CD4-positive, CD25-positive, alpha-beta regulatory T cell (primary cell): ENCODE measurements at regions not wholly inside any gene's neighbourhood (a gene's known extent, or its start where the extent isn't known, plus 50 kb on each side); places are given as distances from the start of the nearest gene placed in this dataset.

Experiments
- ATAC-seq, 2 donors: fragments of 150-1000 bp; cut with Tn5 transposase; one replicate each; pipeline ENCODE4 v1.10.0; 2021; ENCODE audit warnings: low read depth in 2 of 2, moderate number of reproducible peaks in 2 of 2, moderate library complexity in 1 of 2
- DNase-seq, 3 donors: peaks; one replicate each; pipeline versions ENCODE4 v3.0.0 to v3.0.0-alpha.2; 2012 to 2022; ENCODE audit warnings: mixed read lengths in 1 of 3
- H3K27ac ChIP-seq: one replicate; pipeline ENCODE4 v1.7.0; 2013; ENCODE audit warnings: mild to moderate bottlenecking, low read length; ENCODE audit not compliant: insufficient read depth, poor library complexity, severe bottlenecking
- H3K27me3 ChIP-seq: one replicate; pipeline ENCODE4 v1.7.0; 2013; ENCODE audit warnings: low read length; ENCODE audit not compliant: control insufficient read depth, insufficient read depth
- H3K36me3 ChIP-seq: one replicate; pipeline ENCODE4 v1.7.0; 2013; ENCODE audit warnings: mild to moderate bottlenecking, low read length, moderate library complexity; ENCODE audit not compliant: control insufficient read depth, insufficient read depth
- H3K4me1 ChIP-seq: 2 replicates; pipeline ENCODE4 v1.7.0; 2013; ENCODE audit warnings: mild to moderate bottlenecking, low read length; ENCODE audit not compliant: insufficient read depth, control insufficient read depth, poor library complexity, severe bottlenecking
- H3K4me3 ChIP-seq: one replicate; pipeline ENCODE4 v1.7.0; 2013; ENCODE audit warnings: low read depth, mild to moderate bottlenecking, low read length, moderate library complexity
- H3K9me3 ChIP-seq, 2 experiments: 1 replicate in 1 of 2; 2 replicates in 1 of 2; pipeline ENCODE4 v1.7.0; 2013; ENCODE audit warnings: low read length in 2 of 2, mild to moderate bottlenecking in 1 of 2, moderate library complexity in 1 of 2; ENCODE audit not compliant: control insufficient read depth in 2 of 2
- H3K27ac Mint-ChIP-seq, 3 donors: one replicate each; pipeline ENCODE4 v1.8.0; 2020 to 2022; ENCODE audit warnings: mild to moderate bottlenecking in 3 of 3, mixed read lengths in 3 of 3, moderate library complexity in 2 of 3
- H3K27me3 Mint-ChIP-seq: one replicate; pipeline ENCODE4 v1.8.0; 2022; ENCODE audit warnings: mild to moderate bottlenecking, mixed read lengths
- H3K36me3 Mint-ChIP-seq: one replicate; pipeline ENCODE4 v1.8.0; 2020; ENCODE audit warnings: mixed read lengths
- H3K4me1 Mint-ChIP-seq, 4 donors: one replicate each; pipeline ENCODE4 v1.8.0; 2020 to 2022; ENCODE audit warnings: mixed read lengths in 4 of 4, mild to moderate bottlenecking in 1 of 4
- H3K4me3 Mint-ChIP-seq, 4 donors: one replicate each; pipeline ENCODE4 v1.8.0; 2020 to 2022; ENCODE audit warnings: mild to moderate bottlenecking in 4 of 4, mixed read lengths in 4 of 4, moderate library complexity in 3 of 4
- H3K9me3 Mint-ChIP-seq, 7 donors: one replicate each; pipeline ENCODE4 v1.8.0; 2020 to 2022; ENCODE audit warnings: mixed read lengths in 7 of 7, mild to moderate bottlenecking in 3 of 7, moderate library complexity in 2 of 7

DNA sequence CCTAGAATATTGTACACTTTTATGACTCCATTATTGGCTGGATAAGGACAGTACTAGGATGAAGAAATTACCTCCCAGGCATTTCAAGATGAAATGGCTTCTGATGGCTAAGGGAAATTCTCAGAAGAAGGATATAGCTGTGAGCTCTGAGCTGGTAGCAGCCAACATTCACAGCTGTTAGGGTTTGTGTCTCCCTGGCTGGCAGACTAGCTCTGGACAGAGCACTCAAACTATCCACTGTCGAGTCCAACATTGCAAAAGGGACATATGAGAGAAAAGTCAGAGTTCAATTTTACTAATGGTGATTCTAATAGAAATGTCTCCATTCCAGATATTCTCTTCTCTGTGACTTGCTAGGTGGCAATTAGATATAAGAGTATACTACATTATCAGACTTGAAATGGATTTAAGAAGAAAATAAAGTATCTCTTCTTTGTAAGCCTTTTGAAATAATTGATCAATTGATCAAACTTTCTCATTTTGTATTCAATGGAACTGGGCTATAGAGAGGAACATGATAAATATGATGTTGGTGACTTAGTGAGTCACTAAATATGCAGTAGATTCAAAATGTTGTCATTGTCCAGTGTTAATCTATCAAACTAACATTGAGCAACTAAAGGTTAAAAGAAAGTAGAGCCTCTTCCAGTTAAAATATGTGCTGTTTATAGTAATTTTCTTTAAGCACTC lies 1920.3 kb downstream of the SUCLG1 start:
- no peaks in the 10 kb centered on the region for H3K36me3 Mint-ChIP-seq
- no peaks in the 10 kb centered on the region for H3K27me3 ChIP-seq
- no peak overlapping the region for H3K4me3 ChIP-seq
- no peaks in the 10 kb centered on the region for H3K36me3 ChIP-seq
- ATAC-seq (no peak), DNase-seq (no peak)
- no peak overlapping the region for H3K27ac ChIP-seq
- H3K4me1 Mint-ChIP-seq: no peaks in the 10 kb centered on the region
- H3K27me3 Mint-ChIP-seq: no peaks in the 10 kb centered on the region
- no peak overlapping the region for H3K4me3 Mint-ChIP-seq
- H3K9me3 ChIP-seq: peaks cover 0 to 10% of the 10 kb centered on the region in 2 experiments
- peaks cover 0 to 17% (median 4%) of the 10 kb centered on the region in 7 donors for H3K9me3 Mint-ChIP-seq
- no peak overlapping the region for H3K27ac Mint-ChIP-seq
- H3K4me1 ChIP-seq: no peaks in the 10 kb centered on the region

GRCh38 chr2:82528288-82528687 lies 1930.8 kb downstream of the SUCLG1 start:
- Mint-ChIP-seq H3K36me3 (no peaks in the 10 kb centered on the region), H3K4me3 (no peak overlapping the region), H3K9me3 (peaks cover 0 to 28% (median 7%) of the 10 kb centered on the region in 7 donors), H3K27me3 (no peaks in the 10 kb centered on the region), H3K27ac (no peak overlapping the region), H3K4me1 (no peaks in the 10 kb centered on the region)
- no peak overlapping the region for H3K27ac ChIP-seq
- no peaks in the 10 kb centered on the region for H3K27me3 ChIP-seq
- no peak for ATAC-seq
- no peaks in the 10 kb centered on the region for H3K4me1 ChIP-seq
- DNase-seq: no peak
- no peaks in the 10 kb centered on the region for H3K36me3 ChIP-seq
- H3K4me3 ChIP-seq: no peak overlapping the region
- H3K9me3 ChIP-seq: peaks cover 1 to 3% of the 10 kb centered on the region in 2 experiments

GRCh38 chr2:82527124-82527523 lies 1932.0 kb downstream of the SUCLG1 start:
- Histone ChIP-seq H3K4me3 (no peak overlapping the region), H3K27ac (no peak overlapping the region), H3K36me3 (no peaks in the 10 kb centered on the region), H3K4me1 (no peaks in the 10 kb centered on the region), H3K9me3 (peaks cover 1 to 3% of the 10 kb centered on the region in 2 experiments), H3K27me3 (no peaks in the 10 kb centered on the region)
- H3K4me3 Mint-ChIP-seq: no peak overlapping the region
- H3K9me3 Mint-ChIP-seq: peaks cover 0 to 27% (median 9%) of the 10 kb centered on the region in 7 donors
- H3K36me3 Mint-ChIP-seq: no peaks in the 10 kb centered on the region
- H3K27ac Mint-ChIP-seq: no peak overlapping the region
- DNase-seq (peak in 1 of 3 donors; percentile 28), ATAC-seq (no peak)
- H3K4me1 Mint-ChIP-seq: no peaks in the 10 kb centered on the region
- H3K27me3 Mint-ChIP-seq: no peaks in the 10 kb centered on the region

DNA sequence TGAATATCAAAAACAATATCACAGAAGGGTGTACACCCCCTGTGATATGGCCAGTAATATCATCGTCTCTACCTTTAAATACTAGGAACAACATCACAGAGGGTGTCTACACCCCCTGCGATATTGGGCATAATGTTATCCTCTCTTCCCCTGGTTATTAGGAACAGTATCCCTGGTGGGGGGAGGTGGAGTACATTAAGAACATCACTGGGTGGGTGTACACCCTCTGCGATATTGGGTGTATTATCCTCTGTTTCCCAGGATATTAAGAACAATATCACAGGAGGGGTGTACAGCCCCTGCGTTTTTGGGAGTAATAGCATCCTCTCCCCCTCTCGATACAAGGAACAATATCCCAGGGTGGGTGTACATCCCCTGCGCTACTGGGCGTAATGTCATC lies 1932.8 kb downstream of the SUCLG1 start:
- H3K27ac ChIP-seq: no peak overlapping the region
- Mint-ChIP-seq H3K27me3 (no peaks in the 10 kb centered on the region), H3K4me1 (no peaks in the 10 kb centered on the region), H3K9me3 (peaks cover 0 to 32% (median 9%) of the 10 kb centered on the region in 7 donors), H3K4me3 (no peak overlapping the region), H3K27ac (no peak overlapping the region), H3K36me3 (no peaks in the 10 kb centered on the region)
- no peak overlapping the region for H3K4me3 ChIP-seq
- no peaks in the 10 kb centered on the region for H3K27me3 ChIP-seq
- no peaks in the 10 kb centered on the region for H3K4me1 ChIP-seq
- ATAC-seq: no peak
- peaks cover 1 to 3% of the 10 kb centered on the region in 2 experiments for H3K9me3 ChIP-seq
- no peaks in the 10 kb centered on the region for H3K36me3 ChIP-seq
- DNase-seq: peak in 1 of 3 donors; percentile 18

GRCh38 chr2:82525744-82526143 lies 1933.3 kb downstream of the SUCLG1 start:
- no peak overlapping the region for H3K27ac Mint-ChIP-seq
- H3K4me1 ChIP-seq: no peaks in the 10 kb centered on the region
- no peak for ATAC-seq

GRCh38 chr2:82524826-82525225 lies 1934.3 kb downstream of the SUCLG1 start:
- Mint-ChIP-seq H3K9me3 (peaks cover 0 to 24% (median 7%) of the 10 kb centered on the region in 7 donors), H3K36me3 (no peaks in the 10 kb centered on the region), H3K27ac (no peak overlapping the region), H3K4me1 (no peaks in the 10 kb centered on the region), H3K4me3 (no peak overlapping the region), H3K27me3 (no peaks in the 10 kb centered on the region)
- Histone ChIP-seq H3K4me1 (no peaks in the 10 kb centered on the region), H3K36me3 (no peaks in the 10 kb centered on the region), H3K9me3 (peaks cover 1 to 3% of the 10 kb centered on the region in 2 experiments), H3K27ac (no peak overlapping the region), H3K27me3 (no peaks in the 10 kb centered on the region), H3K4me3 (no peak overlapping the region)
- DNase-seq (no peak), ATAC-seq (no peak)

More at GRCh38 chr2:82525744-82526143, 1933.3 kb downstream of the SUCLG1 start:
- no peaks in the 10 kb centered on the region for H3K27me3 Mint-ChIP-seq
- peaks cover 0 to 31% (median 9%) of the 10 kb centered on the region in 7 donors for H3K9me3 Mint-ChIP-seq
- no peak overlapping the region for H3K27ac ChIP-seq
- H3K36me3 ChIP-seq: no peaks in the 10 kb centered on the region
- H3K4me3 Mint-ChIP-seq: no peak overlapping the region
- peak in 1 of 3 donors; percentile 7 for DNase-seq
- no peak overlapping the region for H3K4me3 ChIP-seq
- peaks cover 1 to 3% of the 10 kb centered on the region in 2 experiments for H3K9me3 ChIP-seq
- no peaks in the 10 kb centered on the region for H3K36me3 Mint-ChIP-seq
- H3K27me3 ChIP-seq: no peaks in the 10 kb centered on the region
- no peaks in the 10 kb centered on the region for H3K4me1 Mint-ChIP-seq

GRCh38 chr2:82511894-82512293 lies 1947.2 kb downstream of the SUCLG1 start:
- no peak overlapping the region for H3K4me3 Mint-ChIP-seq
- Histone ChIP-seq H3K27ac (no peak overlapping the region), H3K9me3 (peaks cover 0 to 4% of the 10 kb centered on the region in 2 experiments), H3K36me3 (no peaks in the 10 kb centered on the region), H3K27me3 (no peaks in the 10 kb centered on the region), H3K4me1 (no peaks in the 10 kb centered on the region), H3K4me3 (no peak overlapping the region)
- no peaks in the 10 kb centered on the region for H3K36me3 Mint-ChIP-seq
- no peak overlapping the region for H3K27ac Mint-ChIP-seq
- H3K4me1 Mint-ChIP-seq: no peaks in the 10 kb centered on the region
- ATAC-seq (no peak), DNase-seq (no peak)
- H3K9me3 Mint-ChIP-seq: peaks cover 2 to 14% (median 6%) of the 10 kb centered on the region in 7 donors
- H3K27me3 Mint-ChIP-seq: no peaks in the 10 kb centered on the region

GRCh38 chr2:82508702-82509101 lies 1950.4 kb downstream of the SUCLG1 start:
- ATAC-seq (no peak), DNase-seq (no peak)
- H3K27ac Mint-ChIP-seq: no peak overlapping the region
- H3K4me1 ChIP-seq: no peaks in the 10 kb centered on the region
- no peak overlapping the region for H3K27ac ChIP-seq
- peaks cover 0 to 4% of the 10 kb centered on the region in 2 experiments for H3K9me3 ChIP-seq
- no peaks in the 10 kb centered on the region for H3K36me3 Mint-ChIP-seq
- no peaks in the 10 kb centered on the region for H3K27me3 Mint-ChIP-seq
- H3K36me3 ChIP-seq: no peaks in the 10 kb centered on the region
- peaks cover 2 to 18% (median 8%) of the 10 kb centered on the region in 7 donors for H3K9me3 Mint-ChIP-seq
- no peaks in the 10 kb centered on the region for H3K27me3 ChIP-seq
- no peaks in the 10 kb centered on the region for H3K4me1 Mint-ChIP-seq
- no peak overlapping the region for H3K4me3 Mint-ChIP-seq
- no peak overlapping the region for H3K4me3 ChIP-seq
